ENCODE measurements at regions not wholly inside any gene's neighbourhood (a gene's known extent, or its start where the extent isn't known, plus 50 kb on each side); places are given as distances from the start of the nearest gene placed in this dataset.

DNA sequence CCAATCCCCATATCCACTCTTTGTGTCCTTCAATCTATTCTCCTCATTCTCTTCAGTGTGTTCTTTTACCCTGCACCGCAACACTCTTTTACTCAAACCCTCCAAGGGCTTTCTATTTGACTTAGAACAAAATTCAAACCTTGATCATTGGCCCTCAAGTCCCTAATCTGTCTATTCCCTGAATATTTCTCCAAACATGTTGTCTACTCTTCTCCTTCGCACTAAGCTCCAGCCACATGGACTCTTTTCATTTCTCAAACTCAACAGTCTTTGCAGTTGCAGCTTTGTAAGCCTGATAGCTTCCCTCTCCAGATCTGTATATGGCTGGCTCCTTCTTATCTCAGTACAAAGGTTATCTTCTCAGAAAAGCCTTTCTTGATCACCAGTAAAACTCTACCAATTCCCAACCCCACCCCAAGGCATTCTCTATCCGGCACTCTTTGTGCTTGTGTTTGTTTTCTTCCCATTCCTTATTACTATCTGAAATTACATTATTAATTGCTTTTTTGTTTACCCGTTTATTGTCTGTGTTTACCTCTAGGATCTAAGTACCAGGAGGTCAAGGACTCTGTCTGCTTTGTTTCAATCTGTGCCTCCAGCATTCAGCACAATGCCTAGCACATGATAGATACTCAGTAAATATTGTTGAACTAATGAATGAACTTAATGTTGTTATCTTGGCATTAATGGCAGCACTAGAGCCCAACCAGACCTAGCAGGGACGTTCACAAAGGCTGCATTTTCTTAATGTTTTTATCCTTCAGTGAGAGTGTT is 147.4 kb downstream of the BBOX1 start:
- no peak for DNase-seq

DNA sequence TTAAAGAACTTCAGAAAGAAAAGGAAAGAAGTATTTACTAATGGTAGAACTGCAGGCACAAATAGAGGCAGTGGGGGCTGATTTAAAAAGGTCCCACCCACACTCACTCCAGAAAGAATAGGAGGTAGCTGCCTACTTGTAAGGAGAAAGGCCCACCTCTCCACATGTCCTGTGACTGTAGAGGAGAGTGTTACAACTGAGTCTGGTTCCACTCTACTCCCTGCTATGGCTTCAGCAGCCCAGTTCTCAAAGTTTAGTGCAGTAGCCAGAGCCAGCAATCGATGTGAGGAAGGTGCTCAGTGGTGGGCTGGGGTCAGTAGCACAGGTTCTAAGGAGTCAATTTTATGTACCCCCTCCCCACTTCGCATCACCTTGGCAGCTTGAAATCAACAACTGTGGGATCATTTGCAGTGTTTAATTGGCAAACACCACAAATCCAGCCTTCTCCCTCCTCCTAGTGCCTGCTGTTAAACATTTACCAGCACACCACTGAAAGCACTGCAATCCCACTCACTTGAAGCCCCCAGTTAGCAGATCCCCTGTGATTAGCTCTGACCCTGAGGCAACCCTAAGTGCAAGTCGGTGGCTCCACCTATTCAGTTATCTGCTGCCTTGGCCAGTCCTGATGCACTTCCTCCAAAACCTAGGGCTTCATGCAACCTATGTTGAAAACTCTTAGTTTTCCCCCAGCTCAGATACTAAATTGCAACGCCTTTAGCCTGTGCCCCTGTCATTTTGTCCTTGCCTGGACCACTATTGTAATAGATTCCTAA is 146.6 kb downstream of the BBOX1 start:
- no peak for DNase-seq

- DNase-seq, result no peak
Measured at GRCh38 chr11:27186580-27186979, 146.0 kb downstream of the BBOX1 start.

DNA sequence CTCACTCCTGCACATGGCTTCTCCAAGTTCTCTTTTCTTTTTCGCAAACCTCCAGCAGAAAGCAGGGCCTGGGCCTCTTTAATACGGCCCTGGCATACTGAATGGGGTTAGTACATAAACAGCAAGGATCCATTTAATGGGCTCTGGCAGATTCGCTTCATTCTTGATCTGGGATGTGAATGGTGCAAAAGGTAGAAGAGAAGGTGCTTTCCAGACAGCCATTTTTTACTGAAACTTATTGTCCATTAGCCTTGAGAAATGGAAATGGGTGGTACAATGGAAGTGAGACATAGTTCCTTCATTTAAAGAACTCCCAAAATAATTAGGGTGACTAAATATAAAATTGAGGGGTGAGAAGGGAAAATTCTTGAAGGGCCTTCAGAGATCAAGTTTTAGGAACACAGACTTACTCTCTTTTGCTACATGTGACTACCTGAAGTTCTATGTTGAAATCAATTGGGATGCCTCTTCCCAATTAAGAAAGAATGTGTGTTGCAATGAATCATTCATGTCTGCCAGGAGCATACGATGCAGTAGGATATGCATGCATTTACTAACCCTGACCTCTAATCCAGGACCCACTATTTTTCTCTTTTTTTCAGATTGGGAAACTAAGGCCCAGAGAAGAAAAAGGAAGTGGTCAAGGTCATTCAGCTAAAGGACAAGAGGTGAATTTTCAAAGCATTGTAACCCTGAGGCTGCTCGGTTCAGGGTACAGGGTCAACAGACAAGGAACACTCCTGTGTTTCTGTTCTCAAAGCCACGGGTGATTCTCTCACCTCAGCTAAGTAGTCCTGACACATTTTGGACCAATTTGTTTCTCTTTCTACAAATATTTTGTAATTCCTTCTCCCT is 144.1 kb downstream of the BBOX1 start:
- DNase-seq, result no peak

- DNase-seq, result peak; percentile 9
Measured at GRCh38 chr11:27183672-27184457, 143.2 kb downstream of the BBOX1 start.

GRCh38 chr11:27179334-27179733 is 138.7 kb downstream of the BBOX1 start:
- no peak for DNase-seq

GRCh38 chr11:27178859-27179258 is 138.2 kb downstream of the BBOX1 start:
- no peak for DNase-seq

Measured in central memory CD4-positive, alpha-beta T cell (primary cell).